HG03460 (cell line): ENCODE measurements at regions not wholly inside any gene's neighbourhood (a gene's known extent, or its start where the extent isn't known, plus 50 kb on each side); places are given as distances from the start of the nearest gene placed in this dataset.

Experiments
- ATAC-seq: cut with Tn5 transposase; IDR thresholded peaks from one replicate; pipeline ENCODE4 v1.9.1; 2021; ENCODE audit not compliant: unreplicated experiment

- no peak for ATAC-seq
These were observed 238.5 kb upstream of the ROPN1 start for GRCh38 chr3:124230432-124230831.

GRCh38 chr3:124230998-124231397, 239.1 kb upstream of the ROPN1 start:
- no peak for ATAC-seq

- no peak for ATAC-seq
These were observed 242.9 kb upstream of the ROPN1 start for GRCh38 chr3:124234852-124235252.

GRCh38 chr3:124235446-124235845, 243.5 kb upstream of the ROPN1 start:
- ATAC-seq: no peak

- no peak for ATAC-seq
These were observed 251.4 kb upstream of the ROPN1 start for GRCh38 chr3:124243177-124243859.

GRCh38 chr3:124246376-124246775, 254.5 kb upstream of the ROPN1 start:
- no peak for ATAC-seq

- no peak for ATAC-seq
These were observed 255.0 kb upstream of the ROPN1 start for GRCh38 chr3:124246949-124247348.

GRCh38 chr3:124248471-124249028, 256.6 kb upstream of the ROPN1 start:
- no peak for ATAC-seq

- no peak for ATAC-seq
These were observed 257.1 kb upstream of the ROPN1 start for GRCh38 chr3:124249038-124249437.

- no peak for ATAC-seq
These were observed 258.1 kb upstream of the ROPN1 start for GRCh38 chr3:124250053-124250452.

- ATAC-seq: no peak
These were observed 264.2 kb upstream of the ROPN1 start for GRCh38 chr3:124256156-124256555.

- no peak for ATAC-seq
These were observed 264.7 kb upstream of the ROPN1 start for GRCh38 chr3:124256599-124256998.

GRCh38 chr3:124257336-124257864, 265.5 kb upstream of the ROPN1 start:
- no peak for ATAC-seq

GRCh38 chr3:124258057-124258500, 266.2 kb upstream of the ROPN1 start:
- no peak for ATAC-seq

- ATAC-seq: no peak
These were observed 268.4 kb upstream of the ROPN1 start for GRCh38 chr3:124260206-124260915.

- no peak for ATAC-seq
These were observed 269.4 kb upstream of the ROPN1 start for GRCh38 chr3:124261306-124261705.

- ATAC-seq: no peak
These were observed 271.2 kb upstream of the ROPN1 start for GRCh38 chr3:124263168-124263567.

- ATAC-seq: no peak
These were observed 272.4 kb upstream of the ROPN1 start for GRCh38 chr3:124264346-124264745.

- ATAC-seq: no peak
These were observed 274.6 kb upstream of the ROPN1 start for GRCh38 chr3:124266487-124266886.

GRCh38 chr3:124267406-124267805, 275.5 kb upstream of the ROPN1 start:
- ATAC-seq: no peak

- no peak for ATAC-seq
These were observed 276.4 kb upstream of the ROPN1 start for GRCh38 chr3:124268355-124268754.

GRCh38 chr3:124269619-124270018, 277.7 kb upstream of the ROPN1 start:
- no peak for ATAC-seq
